ENCODE measurements at regions not wholly inside any gene's neighbourhood (a gene's known extent, or its start where the extent isn't known, plus 50 kb on each side); places are given as distances from the start of the nearest gene placed in this dataset.
"Not testable (repeated sequence)": the region's sequence is repeated elsewhere in the genome, so short reads cannot be mapped to it uniquely, and the experiment has no call there.

- intact Hi-C loops (cut with DNase I; ENCODE audit: low total_unique reads), result no loop called here
- H3K27ac ChIP-seq, result no peak overlapping the region
- H3K27me3 ChIP-seq, result no peaks in the 10 kb centered on the region
- no peak overlapping the region for H3K4me3 ChIP-seq
- no peaks in the 10 kb centered on the region for H3K4me1 ChIP-seq
- H3K9me3 ChIP-seq, result no peaks in the 10 kb centered on the region
- TF ChIP-seq POLR2A (IDR thresholded peaks at IDR 0.05) (no peak), CTCF (IDR thresholded peaks at IDR 0.05) (no peak)
- no peaks in the 10 kb centered on the region for H3K36me3 ChIP-seq
- no peak for DNase-seq
Measured at GRCh38 chr5:10023494-10023893, 226.2 kb downstream of the ATPSCKMT start.

GRCh38 chr5:10021248-10021647 lies 228.4 kb downstream of the ATPSCKMT start:
- H3K36me3 ChIP-seq, result no peaks in the 10 kb centered on the region
- no peak overlapping the region for H3K4me3 ChIP-seq
- no peaks in the 10 kb centered on the region for H3K9me3 ChIP-seq
- H3K27ac ChIP-seq, result no peak overlapping the region
- no peaks in the 10 kb centered on the region for H3K27me3 ChIP-seq
- no peak for TF ChIP-seq CTCF (IDR thresholded peaks at IDR 0.05)
- TF ChIP-seq POLR2A (IDR thresholded peaks at IDR 0.05), result no peak
- intact Hi-C loops (cut with DNase I; ENCODE audit: low total_unique reads), result no loop called here
- no peaks in the 10 kb centered on the region for H3K4me1 ChIP-seq
- DNase-seq, result no peak

- H3K4me1 ChIP-seq, result no peaks in the 10 kb centered on the region
- DNase-seq, result no peak
- H3K9me3 ChIP-seq, result no peaks in the 10 kb centered on the region
- intact Hi-C loops (cut with DNase I; ENCODE audit: low total_unique reads), result no loop called here
- no peaks in the 10 kb centered on the region for H3K36me3 ChIP-seq
- TF ChIP-seq CTCF (IDR thresholded peaks at IDR 0.05), result no peak
- no peak for TF ChIP-seq POLR2A (IDR thresholded peaks at IDR 0.05)
- no peaks in the 10 kb centered on the region for H3K27me3 ChIP-seq
- no peak overlapping the region for H3K27ac ChIP-seq
- H3K4me3 ChIP-seq, result no peak overlapping the region
Measured at GRCh38 chr5:10019236-10019635, 230.5 kb downstream of the ATPSCKMT start.

- no peak overlapping the region for H3K4me3 ChIP-seq
- H3K27ac ChIP-seq, result no peak overlapping the region
- TF ChIP-seq POLR2A (IDR thresholded peaks at IDR 0.05), result no peak
- no peak for TF ChIP-seq CTCF (IDR thresholded peaks at IDR 0.05)
- intact Hi-C loops (cut with DNase I; ENCODE audit: low total_unique reads), result no loop called here
- no peak for DNase-seq
- no peaks in the 10 kb centered on the region for H3K27me3 ChIP-seq
- H3K36me3 ChIP-seq, result no peaks in the 10 kb centered on the region
- H3K4me1 ChIP-seq, result no peaks in the 10 kb centered on the region
- no peaks in the 10 kb centered on the region for H3K9me3 ChIP-seq
Measured at GRCh38 chr5:10018201-10019069, 231.3 kb downstream of the ATPSCKMT start.

- Histone ChIP-seq H3K27ac (no peak overlapping the region), H3K4me3 (no peak overlapping the region), H3K36me3 (no peaks in the 10 kb centered on the region), H3K4me1 (no peaks in the 10 kb centered on the region), H3K27me3 (no peaks in the 10 kb centered on the region), H3K9me3 (no peaks in the 10 kb centered on the region)
- TF ChIP-seq POLR2A (IDR thresholded peaks at IDR 0.05) (no peak), CTCF (IDR thresholded peaks at IDR 0.05) (no peak)
- intact Hi-C loops (cut with DNase I; ENCODE audit: low total_unique reads), result no loop called here
- no peak for DNase-seq
Measured at GRCh38 chr5:10017786-10018185, 231.9 kb downstream of the ATPSCKMT start.

GRCh38 chr5:10016559-10016958 lies 233.1 kb downstream of the ATPSCKMT start:
- H3K4me1 ChIP-seq; H3K36me3 ChIP-seq; DNase-seq; H3K9me3 ChIP-seq; H3K4me3 ChIP-seq; intact Hi-C loops (cut with DNase I; ENCODE audit: low total_unique reads); H3K27ac ChIP-seq; H3K27me3 ChIP-seq: not testable (repeated sequence)

GRCh38 chr5:10015681-10016080 lies 234.0 kb downstream of the ATPSCKMT start:
- DNase-seq; H3K4me1 ChIP-seq; H3K9me3 ChIP-seq; intact Hi-C loops (cut with DNase I; ENCODE audit: low total_unique reads); H3K36me3 ChIP-seq; H3K27ac ChIP-seq; H3K27me3 ChIP-seq; H3K4me3 ChIP-seq: not testable (repeated sequence)

Measured in uterus (tissue), 3 donors.